IPS-20b (cell line): ENCODE measurements at regions not wholly inside any gene's neighbourhood (a gene's known extent, or its start where the extent isn't known, plus 50 kb on each side); places are given as distances from the start of the nearest gene placed in this dataset.

Source experiments
- H3K27ac ChIP-seq: one replicate; pipeline ENCODE4 v1.5.1; 2013; ENCODE audit warnings: low read length
- H3K27me3 ChIP-seq: 2 replicates; pipeline ENCODE4 v1.6.1; 2013; ENCODE audit warnings: mild to moderate bottlenecking, low read length, inconsistent platforms; ENCODE audit not compliant: insufficient read depth
- H3K36me3 ChIP-seq: 2 replicates; pipeline ENCODE4 v1.6.1; 2013; ENCODE audit warnings: low read depth, mild to moderate bottlenecking, inconsistent platforms, low read length, moderate library complexity; ENCODE audit not compliant: insufficient read depth
- H3K4me1 ChIP-seq: 2 replicates; pipeline ENCODE4 v1.6.1; 2013; ENCODE audit warnings: mild to moderate bottlenecking, control low read depth, inconsistent platforms, low read length, moderate library complexity; ENCODE audit not compliant: insufficient read depth
- H3K4me3 ChIP-seq: 2 replicates; pipeline ENCODE4 v1.5.1; 2013; ENCODE audit warnings: mild to moderate bottlenecking, low read length, inconsistent platforms
- H3K9ac ChIP-seq: 2 replicates; pipeline ENCODE4 v1.6.1; 2013; ENCODE audit warnings: low read depth, mild to moderate bottlenecking, inconsistent platforms, low read length, moderate library complexity
- H3K9me3 ChIP-seq: 2 replicates; pipeline ENCODE4 v1.6.1; 2013; ENCODE audit warnings: mild to moderate bottlenecking, low read depth, low read length, inconsistent platforms; ENCODE audit not compliant: insufficient read depth

DNA sequence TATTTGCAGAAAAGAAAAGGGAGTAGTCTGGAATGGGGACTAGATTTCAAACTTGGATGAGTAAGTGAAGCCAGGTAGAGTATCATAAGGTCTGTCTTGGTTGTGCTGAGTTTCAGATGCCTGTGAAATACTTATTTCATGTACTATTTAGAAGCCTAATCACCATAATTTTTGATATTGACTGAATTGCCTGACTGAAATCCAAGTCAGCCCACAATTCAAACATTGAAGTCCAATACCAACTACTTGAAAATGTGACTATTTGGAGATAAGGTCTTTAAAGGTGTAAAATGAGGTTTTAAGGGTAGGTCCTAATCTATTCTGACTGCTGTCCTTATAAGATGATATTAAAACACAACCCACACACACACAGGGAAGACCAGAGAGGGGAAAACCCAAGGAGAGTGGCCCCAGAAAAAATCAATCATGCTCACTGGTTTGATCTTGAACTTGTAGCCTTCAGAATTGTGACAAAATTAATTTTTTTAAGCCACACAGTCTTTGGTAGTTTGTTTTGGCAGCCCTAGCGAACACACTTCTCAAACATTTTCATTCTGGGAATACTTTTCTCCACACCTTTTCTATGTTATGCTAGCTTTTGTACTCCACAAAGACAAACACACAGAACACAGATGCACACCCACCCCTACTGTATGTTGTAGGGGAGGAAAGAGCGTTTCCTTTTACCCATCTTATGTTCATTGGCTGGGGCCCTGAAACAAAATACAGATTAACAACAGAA, 126.3 kb downstream of the HFE start:
- Histone ChIP-seq H3K36me3 (no peaks in the 10 kb centered on the region), H3K4me1 (peaks cover 3% of the 10 kb centered on the region; the same call in 1 of the 2 replicates), H3K27ac (no peak overlapping the region), H3K9ac (no peak overlapping the region), H3K9me3 (no peaks in the 10 kb centered on the region), H3K27me3 (no peaks in the 10 kb centered on the region), H3K4me3 (no peak overlapping the region)

DNA sequence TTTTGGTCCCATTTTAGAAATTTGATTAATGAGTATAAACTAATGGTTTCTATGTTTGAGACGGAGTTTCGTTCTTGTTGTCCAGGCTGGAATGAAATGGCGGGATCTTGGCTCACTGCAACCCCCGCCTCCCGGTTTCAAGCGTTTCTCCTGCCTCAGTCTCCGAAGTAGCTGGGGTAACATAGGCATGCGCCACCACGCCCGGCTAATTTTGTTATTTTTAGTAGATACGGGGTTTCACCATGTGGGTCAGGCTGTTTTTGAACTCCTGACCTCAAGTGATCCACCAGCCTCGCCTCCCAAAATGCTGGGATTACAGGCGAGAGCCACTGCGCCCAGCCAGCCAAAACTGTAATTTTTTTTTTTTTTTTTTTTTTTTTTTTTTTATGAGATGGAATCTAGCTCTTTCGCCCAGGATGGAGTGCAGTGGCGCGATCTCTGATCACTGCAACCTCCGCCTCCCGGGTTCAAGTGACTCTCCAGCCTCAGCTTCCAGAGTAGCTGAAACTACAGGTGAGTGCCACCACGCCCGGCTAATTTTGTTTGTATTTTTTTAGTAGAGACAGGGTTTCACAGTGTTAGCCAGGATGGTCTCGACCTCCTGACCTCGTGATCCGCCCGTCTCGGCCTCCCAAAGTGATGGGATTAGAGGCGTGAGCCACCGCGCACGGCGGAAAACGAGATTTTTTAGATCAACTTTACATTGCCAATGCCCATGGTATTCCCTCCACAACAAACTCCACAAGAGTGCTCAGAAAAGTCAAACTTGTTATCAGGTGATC, 127.8 kb downstream of the HFE start:
- Histone ChIP-seq H3K4me3 (peak overlapping the region; percentile 84), H3K9me3 (no peaks in the 10 kb centered on the region), H3K36me3 (no peaks in the 10 kb centered on the region), H3K27ac (peak overlapping the region; percentile 70), H3K4me1 (peaks cover 6% of the 10 kb centered on the region; the same call in 1 of the 2 replicates), H3K27me3 (no peaks in the 10 kb centered on the region), H3K9ac (peak overlapping the region; percentile 97)

DNA sequence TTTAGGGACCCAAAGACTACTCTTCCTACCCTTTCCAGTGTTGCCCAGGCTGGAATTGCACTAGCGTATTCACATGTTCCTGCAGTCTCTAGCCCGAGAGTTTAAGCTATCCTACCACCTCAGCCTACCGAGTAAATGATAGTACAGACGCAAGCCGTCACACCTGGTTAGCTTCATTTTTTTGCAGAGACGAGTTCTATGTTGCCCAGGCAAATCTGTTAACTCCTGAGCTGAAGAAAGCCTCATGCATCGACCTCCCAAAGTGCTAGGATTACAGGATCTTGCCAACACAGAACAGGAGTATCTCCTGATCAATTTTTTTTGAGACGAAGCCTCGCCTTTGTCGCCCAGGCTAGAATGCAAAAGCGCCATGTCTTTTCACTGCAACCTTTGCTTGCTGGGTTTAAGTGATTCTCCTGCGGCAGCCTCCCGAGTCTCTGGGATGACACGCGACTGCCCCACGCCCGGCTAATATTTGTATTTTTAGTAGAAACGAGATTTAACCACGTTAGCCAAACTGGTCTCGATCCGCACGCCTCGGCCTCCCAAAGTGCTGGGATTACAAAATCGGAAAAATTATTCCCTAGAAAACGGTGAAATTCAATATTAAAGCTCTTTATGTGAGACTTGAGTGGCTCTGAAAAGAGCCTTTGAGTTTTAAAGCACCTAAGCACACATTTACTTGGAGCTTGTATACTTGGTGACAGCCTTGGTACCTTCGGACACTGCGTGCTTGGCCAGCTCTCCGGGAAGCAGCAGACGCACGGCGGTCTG, 128.5 kb downstream of the HFE start:
- H3K27me3 ChIP-seq = no peaks in the 10 kb centered on the region
- H3K36me3 ChIP-seq = no peaks in the 10 kb centered on the region
- H3K4me3 ChIP-seq = peak overlapping the region; percentile 84
- peak overlapping the region; percentile 70 for H3K27ac ChIP-seq
- H3K9me3 ChIP-seq = no peaks in the 10 kb centered on the region
- H3K4me1 ChIP-seq = peaks cover 12% of the 10 kb centered on the region; the same call in 1 of the 2 replicates
- peak overlapping the region; percentile 97 for H3K9ac ChIP-seq

DNA sequence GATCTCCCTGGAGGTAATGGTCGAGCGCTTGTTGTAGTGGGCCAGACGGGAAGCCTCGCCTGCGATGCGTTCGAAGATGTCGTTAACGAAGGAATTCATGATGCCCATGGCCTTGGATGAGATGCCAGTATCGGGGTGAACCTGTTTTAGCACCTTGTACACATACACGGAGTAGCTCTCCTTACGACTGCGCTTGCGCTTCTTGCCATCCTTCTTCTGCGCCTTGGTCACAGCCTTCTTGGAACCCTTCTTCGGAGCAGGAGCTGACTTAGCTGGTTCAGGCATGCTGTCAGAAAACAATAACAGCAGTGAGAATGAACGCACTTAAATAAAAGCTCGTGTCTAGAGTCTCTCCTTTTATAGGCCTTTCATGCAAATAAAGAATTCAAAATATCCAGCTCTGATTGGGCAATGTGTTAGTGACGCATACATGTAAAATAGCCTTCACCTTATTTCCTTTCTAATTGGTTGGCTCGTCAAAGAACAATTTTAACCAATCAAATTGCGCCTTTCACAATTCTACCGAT, 129.2 kb downstream of the HFE start:
- Histone ChIP-seq H3K4me1 (peaks cover 12% of the 10 kb centered on the region; the same call in 1 of the 2 replicates), H3K9ac (peak overlapping the region; percentile 98), H3K9me3 (no peaks in the 10 kb centered on the region), H3K27me3 (no peaks in the 10 kb centered on the region), H3K4me3 (peak overlapping the region; percentile 84), H3K27ac (peak overlapping the region; percentile 70), H3K36me3 (no peaks in the 10 kb centered on the region)

DNA sequence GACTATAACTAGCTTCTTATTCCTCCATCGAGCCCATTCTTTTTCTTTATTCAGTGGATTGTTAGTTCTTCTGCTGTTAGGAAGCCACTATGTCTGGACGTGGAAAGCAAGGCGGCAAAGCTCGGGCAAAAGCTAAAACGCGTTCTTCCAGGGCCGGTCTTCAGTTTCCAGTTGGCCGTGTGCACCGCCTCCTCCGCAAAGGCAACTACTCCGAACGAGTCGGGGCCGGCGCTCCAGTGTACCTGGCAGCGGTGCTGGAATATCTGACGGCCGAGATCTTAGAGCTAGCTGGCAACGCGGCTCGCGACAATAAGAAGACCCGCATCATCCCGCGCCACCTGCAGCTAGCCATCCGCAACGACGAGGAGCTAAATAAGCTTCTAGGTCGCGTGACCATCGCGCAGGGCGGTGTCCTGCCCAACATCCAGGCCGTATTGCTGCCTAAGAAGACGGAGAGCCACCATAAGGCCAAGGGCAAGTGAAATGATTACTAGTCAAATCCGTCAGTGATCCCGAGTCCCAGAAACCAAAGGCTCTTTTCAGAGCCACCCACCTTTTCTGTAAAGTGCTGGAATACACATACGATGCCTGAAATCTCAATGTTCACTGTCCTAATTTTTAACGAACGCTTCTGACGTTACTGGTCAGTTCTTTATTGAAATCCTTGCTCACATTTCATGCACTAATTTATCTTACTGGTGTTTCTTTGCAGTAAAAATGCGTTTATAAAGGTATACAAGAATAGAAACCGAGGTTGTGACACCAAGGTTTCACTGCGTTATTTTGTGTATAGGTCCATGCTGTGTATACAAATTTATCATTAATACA, 129.9 kb downstream of the HFE start:
- Histone ChIP-seq H3K27ac (peak overlapping the region; percentile 70), H3K4me3 (peak overlapping the region; percentile 84), H3K4me1 (peaks cover 12% of the 10 kb centered on the region; the same call in 1 of the 2 replicates), H3K9me3 (no peaks in the 10 kb centered on the region), H3K27me3 (no peaks in the 10 kb centered on the region), H3K9ac (peak overlapping the region; percentile 98), H3K36me3 (no peaks in the 10 kb centered on the region)

DNA sequence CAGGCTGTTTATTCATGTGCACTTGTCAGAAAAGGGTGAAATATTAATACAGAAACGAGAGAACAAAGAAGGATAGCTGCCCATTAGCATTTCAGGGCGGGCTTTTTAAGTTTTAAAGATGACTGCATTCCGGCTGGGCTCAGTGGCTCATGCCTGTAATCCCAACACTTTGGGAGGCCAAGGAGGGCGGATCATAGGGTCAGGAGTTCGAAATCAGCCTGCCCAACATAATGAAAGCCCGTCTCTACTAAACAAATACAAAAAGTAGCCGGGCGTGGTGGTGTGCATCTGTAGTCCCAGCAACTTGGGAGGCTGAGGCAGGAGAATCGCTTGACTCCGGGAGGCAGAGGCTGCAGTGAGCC, 130.5 kb downstream of the HFE start:
- H3K27ac ChIP-seq = peak overlapping the region; percentile 70
- H3K27me3 ChIP-seq = no peaks in the 10 kb centered on the region
- peaks cover 17% of the 10 kb centered on the region; the same call in 1 of the 2 replicates for H3K4me1 ChIP-seq
- H3K36me3 ChIP-seq = no peaks in the 10 kb centered on the region
- H3K4me3 ChIP-seq = peak overlapping the region; percentile 84
- H3K9ac ChIP-seq = peak overlapping the region; percentile 98
- no peaks in the 10 kb centered on the region for H3K9me3 ChIP-seq

DNA sequence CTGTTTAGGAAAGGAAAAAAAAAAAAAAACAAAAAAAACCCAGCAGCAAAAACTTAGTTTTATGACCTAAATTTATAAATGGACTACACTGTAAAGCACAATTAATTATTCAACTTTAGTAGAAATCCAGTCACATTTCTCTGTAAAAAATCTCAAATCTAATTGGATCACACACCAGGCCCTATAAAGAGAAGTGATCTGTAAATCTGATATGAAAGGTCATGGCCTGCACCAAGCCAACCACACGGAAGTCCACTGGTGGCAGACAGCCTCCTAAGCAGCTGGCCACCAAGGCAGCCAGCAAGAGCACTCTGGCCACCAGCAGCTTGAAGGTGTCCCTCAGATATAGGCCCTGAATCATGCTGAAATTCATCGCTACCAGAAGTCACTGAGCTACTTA, 131.6 kb downstream of the HFE start:
- H3K4me1 ChIP-seq = peaks cover 21% of the 10 kb centered on the region; the same call in 1 of the 2 replicates
- H3K9me3 ChIP-seq = no peaks in the 10 kb centered on the region
- H3K27me3 ChIP-seq = no peaks in the 10 kb centered on the region
- H3K27ac ChIP-seq = no peak overlapping the region
- peak overlapping the region; percentile 98; the same call in 1 of the 2 replicates for H3K9ac ChIP-seq
- no peak overlapping the region; the same call in 1 of the 2 replicates for H3K4me3 ChIP-seq
- no peaks in the 10 kb centered on the region for H3K36me3 ChIP-seq

DNA sequence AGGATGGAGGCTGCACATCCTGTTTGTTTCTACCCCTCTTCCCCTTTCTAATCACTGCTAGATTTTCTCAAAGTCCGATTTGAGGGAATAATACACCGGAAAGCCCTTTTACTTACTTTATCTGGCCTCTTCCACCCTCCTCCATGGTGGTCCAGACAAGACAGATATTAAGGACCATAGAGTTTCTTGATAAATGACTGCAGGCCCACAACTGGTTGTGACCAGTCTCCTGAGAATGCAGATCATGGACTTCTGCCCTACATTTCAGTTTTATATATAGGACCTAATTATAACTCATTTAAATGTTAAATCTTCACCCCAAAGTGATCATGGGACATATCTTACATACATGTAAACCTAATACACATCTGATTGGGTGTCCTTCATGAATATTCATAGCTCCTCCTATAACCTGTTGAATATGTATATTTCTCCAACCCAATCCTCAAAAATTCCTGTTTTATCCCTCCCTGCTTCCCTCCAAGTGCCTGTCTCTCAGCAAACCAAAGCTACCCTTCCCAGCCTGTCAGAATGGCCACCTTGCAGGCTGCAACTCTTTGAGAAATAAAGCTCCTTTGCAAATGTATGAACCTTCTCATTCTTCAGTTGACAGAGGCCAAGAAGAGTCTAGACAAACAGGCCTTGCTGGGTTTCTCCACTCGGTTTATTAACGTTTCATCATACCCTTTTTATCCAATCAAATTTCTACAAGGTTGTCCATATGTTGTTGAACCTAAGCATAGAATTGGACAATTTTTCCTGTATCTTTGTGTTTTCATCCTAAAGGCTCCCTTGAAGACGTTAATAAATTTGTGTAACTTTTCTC, 133.1 kb downstream of the HFE start:
- H3K9me3 ChIP-seq = no peaks in the 10 kb centered on the region
- H3K27ac ChIP-seq = peak overlapping the region; percentile 16
- H3K4me1 ChIP-seq = peaks cover 18% of the 10 kb centered on the region; the same call in 1 of the 2 replicates
- no peaks in the 10 kb centered on the region for H3K27me3 ChIP-seq
- H3K4me3 ChIP-seq = no peak overlapping the region
- H3K36me3 ChIP-seq = no peaks in the 10 kb centered on the region
- H3K9ac ChIP-seq = peak overlapping the region; percentile 98; the same call in 1 of the 2 replicates

DNA sequence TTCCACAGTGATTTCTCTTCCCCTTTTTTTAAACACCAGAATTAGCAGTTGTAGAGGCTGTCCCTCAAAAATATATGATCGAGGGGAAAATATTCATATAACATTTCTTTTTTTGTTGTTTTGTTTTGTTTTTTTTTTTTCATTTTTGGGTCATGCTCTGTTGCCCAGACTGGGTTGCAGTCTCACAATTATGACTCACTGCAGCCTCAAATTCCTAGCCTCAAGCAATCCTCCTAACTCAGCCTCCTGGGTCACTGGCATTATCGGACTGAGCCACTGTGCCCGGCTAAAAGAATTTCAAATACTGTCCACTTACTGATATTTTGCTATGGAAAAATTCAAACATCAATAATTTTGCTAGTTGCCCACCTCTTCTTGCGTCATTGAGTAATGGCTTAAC, 134.0 kb downstream of the HFE start:
- no peaks in the 10 kb centered on the region for H3K9me3 ChIP-seq
- H3K9ac ChIP-seq = no peak overlapping the region; the same call in 1 of the 2 replicates
- H3K4me3 ChIP-seq = no peak overlapping the region
- H3K27me3 ChIP-seq = no peaks in the 10 kb centered on the region
- H3K27ac ChIP-seq = no peak overlapping the region
- no peaks in the 10 kb centered on the region for H3K36me3 ChIP-seq
- peaks cover 18% of the 10 kb centered on the region; the same call in 1 of the 2 replicates for H3K4me1 ChIP-seq

DNA sequence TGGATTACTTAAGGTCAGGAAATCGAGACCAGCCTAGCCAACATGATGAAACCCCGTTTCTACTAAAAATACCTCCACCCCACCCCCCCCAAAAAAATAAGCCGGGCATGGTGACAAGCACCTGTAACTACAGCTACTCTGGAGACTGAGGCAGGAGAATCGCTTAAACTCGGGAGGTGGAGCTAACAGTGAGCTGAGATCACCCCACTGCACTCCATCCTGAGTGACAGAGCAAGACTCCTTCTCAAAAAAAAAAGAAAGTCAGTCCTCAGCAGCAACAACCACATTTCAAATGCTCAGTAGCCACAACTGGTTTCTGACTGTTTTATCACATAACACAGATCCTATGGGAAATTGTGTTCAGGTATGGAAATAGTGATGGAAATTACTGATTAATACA, 135.3 kb downstream of the HFE start:
- Histone ChIP-seq H3K27ac (peak overlapping the region; percentile 78), H3K27me3 (no peaks in the 10 kb centered on the region), H3K36me3 (no peaks in the 10 kb centered on the region), H3K4me3 (peak overlapping the region; percentile 83), H3K9ac (peak overlapping the region; percentile 97; the same call in 1 of the 2 replicates), H3K4me1 (peaks cover 18% of the 10 kb centered on the region; the same call in 1 of the 2 replicates), H3K9me3 (no peaks in the 10 kb centered on the region)
